K562 (cell line): ENCODE measurements at regions not wholly inside any gene's neighbourhood (a gene's known extent, or its start where the extent isn't known, plus 50 kb on each side); places are given as distances from the start of the nearest gene placed in this dataset.

Source experiments
- ATAC-seq: fragments of 200-7000 bp; cut with Tn5 transposase; 3 replicates; pipeline ENCODE4 v1.9.1; 2020; ENCODE audit warnings: moderate library complexity
- BruUV-seq: library from RNA; stranded (reverse); fragments of 400-500 nt; replicated peaks from 2 replicates; lab custom pipeline; 2021; lab: Mats Ljungman, UMichigan
- CTCF ChIA-PET: fragments of 300-600 bp; formaldehyde crosslinking; extraction: SDS; loops from one replicate; lab custom pipeline; 2021; ENCODE audit warnings: low intra/inter-chr PET ratio; lab: Yijun Ruan, JAX
- POLR2A ChIA-PET: fragments of 300-600, 350-650 bp; sonication (Branson Sonifier 250); formaldehyde crosslinking; extraction: SDS; loops from one replicate; lab custom pipeline; 2021; ENCODE audit warnings: antibody characterized with exemption, inconsistent platforms; lab: Yijun Ruan, JAX
- DNase-seq, 4 experiments: peaks; one replicate each; pipeline versions ENCODE4 v3.0.0 to v3.0.0-alpha.2; 2011 to 2018; ENCODE audit warnings: low spot score in 3 of 4, mixed read lengths in 3 of 4; ENCODE audit errors: extremely low read depth in 1 of 4
- FAIRE-seq: peaks from 2 replicates; lab custom pipeline; 2011; peaks lifted over from hg19 to GRCh38; lab: Jason Lieb, UNC
- H2AFZ ChIP-seq: 2 replicates; pipeline ENCODE4 v1.6.0; 2011; ENCODE audit warnings: low read depth, low read length, control low read depth, inconsistent platforms
- H3K27ac ChIP-seq: fragments of 200-600 bp; 3 replicates; pipeline ENCODE4 v1.8.0; 2011; ENCODE audit warnings: low read depth, mild to moderate bottlenecking, control low read depth, inconsistent platforms, low read length, moderate library complexity, mixed read lengths; ENCODE audit errors: extremely low read depth
- H3K27me3 ChIP-seq, 2 experiments: fragments of 300-600 bp in 1 of 2; 2 replicates in 1 of 2; 3 replicates in 1 of 2; pipeline versions ENCODE4 v1.6.0 to v1.8.0; 2011; ENCODE audit warnings: inconsistent platforms in 2 of 2, low read length in 2 of 2, mild to moderate bottlenecking in 1 of 2, mixed read lengths in 1 of 2, moderate library complexity in 1 of 2; ENCODE audit not compliant: control insufficient read depth in 2 of 2, insufficient read depth in 2 of 2
- H3K36me3 ChIP-seq: fragments of 300-600 bp; 3 replicates; pipeline ENCODE4 v1.8.0; 2011; ENCODE audit warnings: mild to moderate bottlenecking, low read length, inconsistent platforms; ENCODE audit not compliant: control insufficient read depth, insufficient read depth
- H3K4me1 ChIP-seq, 2 experiments: fragments of 200-600 bp in 1 of 2; replicated peaks in 1 of 2; 2 replicates in 1 of 2; 3 replicates in 1 of 2; pipeline versions ENCODE4 v1.5.1 to v1.8.0; 2011; ENCODE audit warnings: inconsistent platforms in 2 of 2, low read length in 2 of 2, mild to moderate bottlenecking in 1 of 2, mixed read lengths in 1 of 2, moderate library complexity in 1 of 2; ENCODE audit not compliant: control insufficient read depth in 2 of 2, insufficient read depth in 2 of 2
- H3K4me2 ChIP-seq: 2 replicates; pipeline ENCODE4 v1.6.1; 2011; ENCODE audit warnings: low read length, control low read depth, inconsistent platforms, mixed read lengths; ENCODE audit not compliant: insufficient read depth
- H3K4me3 ChIP-seq: fragments of 200-600 bp; sonication (generic), shearing (Covaris generic); 2 replicates; pipeline ENCODE4 v1.5.1; 2016; ENCODE audit warnings: control low read depth, inconsistent platforms
- H3K79me2 ChIP-seq: fragments of 200-600 bp; 3 replicates; pipeline ENCODE4 v1.8.0; 2011; ENCODE audit warnings: low read length, inconsistent platforms; ENCODE audit not compliant: control insufficient read depth, insufficient read depth
- H3K9ac ChIP-seq, 2 experiments: 2 replicates each; pipeline versions ENCODE4 v1.6.0 to v1.6.1; 2011; ENCODE audit warnings: low read depth in 2 of 2, low read length in 2 of 2, control low read depth in 1 of 2, inconsistent platforms in 1 of 2, mild to moderate bottlenecking in 1 of 2, mixed read lengths in 1 of 2; ENCODE audit not compliant: insufficient read depth in 1 of 2
- H3K9me1 ChIP-seq: one replicate; pipeline ENCODE4 v1.6.0; 2011; ENCODE audit warnings: inconsistent platforms, mild to moderate bottlenecking, low read length, moderate library complexity; ENCODE audit not compliant: control insufficient read depth, insufficient read depth
- H3K9me3 ChIP-seq: replicated peaks from 2 replicates; pipeline ENCODE4 v1.5.1; 2011; ENCODE audit warnings: low read depth, low read length, inconsistent platforms; ENCODE audit not compliant: control insufficient read depth, insufficient read depth
- H4K20me1 ChIP-seq: replicated peaks from 2 replicates; pipeline ENCODE4 v1.6.1; 2011; ENCODE audit warnings: low read length, inconsistent platforms, mixed read lengths; ENCODE audit not compliant: control insufficient read depth, insufficient read depth
- JUND ChIP-seq, 2 experiments: IDR thresholded peaks; 2 replicates in 1 of 2; 3 replicates in 1 of 2; pipeline ENCODE4 v1.6.1; 2011; ENCODE audit warnings: borderline replicate concordance in 2 of 2, low read depth in 2 of 2, low read length in 2 of 2, improper control_type of control experiment in 1 of 2, missing biosample characterization in 1 of 2, missing genetic modification characterization in 1 of 2, missing genetic modification reagents in 1 of 2
- MTA3 ChIP-seq: fragments of 450-650 bp; formaldehyde crosslinking; IDR thresholded peaks from 2 replicates; pipeline ENCODE4 v1.6.1; 2017; ENCODE audit warnings: mild to moderate bottlenecking, borderline replicate concordance
- PCBP2 ChIP-seq: fragments of 200-400 bp; formaldehyde crosslinking; IDR thresholded peaks from 2 replicates; pipeline ENCODE4 v1.6.1; 2018; ENCODE audit warnings: low read length, low read depth, mild to moderate bottlenecking, moderate library complexity; ENCODE audit not compliant: poor library complexity, severe bottlenecking
- POLR2H ChIP-seq: IDR thresholded peaks from 2 replicates; pipeline ENCODE4 v1.6.1; 2016; ENCODE audit warnings: missing genetic modification characterization, low read depth, mild to moderate bottlenecking, control low read depth, missing compliant biosample characterization, moderate library complexity
- RERE ChIP-seq: sonication (generic); formaldehyde crosslinking; IDR thresholded peaks from 2 replicates; pipeline ENCODE4 v1.8.0; 2023; ENCODE audit warnings: missing genetic modification reagents, mild to moderate bottlenecking, borderline replicate concordance
- ZNF764 ChIP-seq: fragments of 250-450 bp; sonication (Bioruptor Pico); IDR thresholded peaks from 2 replicates; pipeline ENCODE4 v1.4.0; 2020; ENCODE audit warnings: low read depth, mild to moderate bottlenecking, moderate library complexity
- WGBS: fragments of 100-300 bp; shearing (Covaris generic); methylation state at CpG from one replicate; pipeline ENCODE4 v1.1.6; 2016; ENCODE audit warnings: low coverage, mixed read lengths; ENCODE audit not compliant: insufficient coverage; ENCODE audit errors: missing lambda C conversion rate; 5-methylcytosine and 5-hydroxymethylcytosine counted together
- in situ Hi-C: fragments of 300-500 bp; cut with MboI; formaldehyde crosslinking; loops from 4 replicates; pipeline ENCODE4 v1.15.0; 2018; ENCODE audit warnings: inconsistent platforms, mixed read lengths
- intact Hi-C: fragments of 100-400 bp; cut with micrococcal nuclease; formaldehyde crosslinking; loops from 2 replicates; pipeline ENCODE4 v1.14.2; 2022
- TF ChIP-seq, protein P1 (sequence below): sonication (generic); formaldehyde crosslinking; IDR thresholded peaks from 2 replicates; pipeline ENCODE4 v1.8.0; 2022; ENCODE audit warnings: missing genetic modification reagents, mild to moderate bottlenecking, moderate library complexity, borderline replicate concordance
- TF ChIP-seq, protein P2 (sequence below): fragments of 250-450 bp; sonication (Bioruptor Pico); IDR thresholded peaks from 2 replicates; pipeline ENCODE4 v1.5.0; 2021; ENCODE audit warnings: mild to moderate bottlenecking, borderline replicate concordance

DNA sequence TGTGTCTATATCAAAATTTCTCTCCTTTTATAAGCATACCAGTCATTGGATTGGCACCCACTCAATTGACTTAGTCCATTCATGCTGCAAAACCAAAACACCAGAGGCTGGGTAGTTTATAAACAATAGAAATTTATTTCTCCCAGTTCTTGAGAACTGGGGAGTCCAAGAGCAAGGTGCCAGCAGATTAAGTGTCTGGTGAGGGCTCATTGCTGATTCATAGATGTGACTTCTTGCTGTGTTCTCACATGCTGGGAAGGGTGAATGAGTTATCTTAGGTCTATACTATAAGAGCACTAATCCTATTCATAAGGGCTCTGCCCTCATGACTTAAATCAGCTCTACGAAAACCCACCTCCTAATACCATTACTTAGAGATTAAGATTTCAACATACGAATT, 501.4 kb downstream of the EPM2A start (continued):
- TF ChIP-seq PCBP2: no peak
- TF ChIP-seq, protein P1, sequence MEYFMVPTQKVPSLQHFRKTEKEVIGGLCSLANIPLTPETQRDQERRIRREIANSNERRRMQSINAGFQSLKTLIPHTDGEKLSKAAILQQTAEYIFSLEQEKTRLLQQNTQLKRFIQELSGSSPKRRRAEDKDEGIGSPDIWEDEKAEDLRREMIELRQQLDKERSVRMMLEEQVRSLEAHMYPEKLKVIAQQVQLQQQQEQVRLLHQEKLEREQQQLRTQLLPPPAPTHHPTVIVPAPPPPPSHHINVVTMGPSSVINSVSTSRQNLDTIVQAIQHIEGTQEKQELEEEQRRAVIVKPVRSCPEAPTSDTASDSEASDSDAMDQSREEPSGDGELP (CRISPR knock-in tag): no peak

GRCh38 chr6:145235207-145235606, 500.1 kb downstream of the EPM2A start:
- Histone ChIP-seq H3K9ac (no peak overlapping the region), H3K36me3 (no peaks in the 10 kb centered on the region), H4K20me1 (no peaks in the 10 kb centered on the region), H3K79me2 (no peaks in the 10 kb centered on the region), H3K9me1 (no peaks in the 10 kb centered on the region), H2AFZ (no peak overlapping the region), H3K27me3 (no peaks in the 10 kb centered on the region), H3K4me2 (no peak overlapping the region), H3K4me3 (no peak overlapping the region), H3K4me1 (no peaks in the 10 kb centered on the region), H3K27ac (no peak overlapping the region), H3K9me3 (0 out of 2 replicates have a peak, but pooled peaks cover 2% of the 10 kb centered on the region)
- FAIRE-seq: no peak
- 0% methylated on average over 1 of the region's 1 CpG for WGBS
- no peak for DNase-seq
- ChIA-PET CTCF (no interaction called here), POLR2A (no interaction called here)
- ATAC-seq: no peak
- BruUV-seq: no TSS peak
- in situ Hi-C loops: no loop called here
- intact Hi-C loops: no loop called here
- TF ChIP-seq, protein P2, sequence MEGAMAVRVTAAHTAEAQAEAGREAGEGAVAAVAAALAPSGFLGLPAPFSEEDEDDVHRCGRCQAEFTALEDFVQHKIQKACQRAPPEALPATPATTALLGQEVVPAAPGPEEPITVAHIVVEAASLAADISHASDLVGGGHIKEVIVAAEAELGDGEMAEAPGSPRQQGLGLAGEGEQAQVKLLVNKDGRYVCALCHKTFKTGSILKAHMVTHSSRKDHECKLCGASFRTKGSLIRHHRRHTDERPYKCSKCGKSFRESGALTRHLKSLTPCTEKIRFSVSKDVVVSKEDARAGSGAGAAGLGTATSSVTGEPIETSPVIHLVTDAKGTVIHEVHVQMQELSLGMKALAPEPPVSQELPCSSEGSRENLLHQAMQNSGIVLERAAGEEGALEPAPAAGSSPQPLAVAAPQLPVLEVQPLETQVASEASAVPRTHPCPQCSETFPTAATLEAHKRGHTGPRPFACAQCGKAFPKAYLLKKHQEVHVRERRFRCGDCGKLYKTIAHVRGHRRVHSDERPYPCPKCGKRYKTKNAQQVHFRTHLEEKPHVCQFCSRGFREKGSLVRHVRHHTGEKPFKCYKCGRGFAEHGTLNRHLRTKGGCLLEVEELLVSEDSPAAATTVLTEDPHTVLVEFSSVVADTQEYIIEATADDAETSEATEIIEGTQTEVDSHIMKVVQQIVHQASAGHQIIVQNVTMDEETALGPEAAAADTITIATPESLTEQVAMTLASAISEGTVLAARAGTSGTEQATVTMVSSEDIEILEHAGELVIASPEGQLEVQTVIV (CRISPR knock-in tag): no peak
- TF ChIP-seq JUND (IDR thresholded peaks at IDR 0.05; ENCODE audit: borderline replicate concordance, low read depth, low read length) (no peak), JUND (tag; IDR thresholded peaks at IDR 0.05; ENCODE audit: borderline replicate concordance, low read depth, low read length) (no peak), MTA3 (no peak), POLR2H (tag) (no peak), ZNF764 (CRISPR knock-in tag) (no peak), RERE (CRISPR knock-in tag) (no peak)
